A673 (cell line): ENCODE measurements at regions not wholly inside any gene's neighbourhood (a gene's known extent, or its start where the extent isn't known, plus 50 kb on each side); places are given as distances from the start of the nearest gene placed in this dataset.

Experiments used
- CTCF ChIP-seq: fragments of 300-800, 200-600 bp; sonication (generic); conservative IDR thresholded peaks from 2 replicates; pipeline ENCODE4 v1.5.1; 2017; ENCODE audit warnings: low read depth, mild to moderate bottlenecking, antibody characterized with exemption, low read length, moderate library complexity, mixed read lengths
- EZH2 ChIP-seq: fragments of 200-600 bp; sonication (generic); IDR thresholded peaks from 2 replicates; pipeline ENCODE4 v1.6.1; 2017; ENCODE audit warnings: borderline replicate concordance, low read depth, mild to moderate bottlenecking, mixed read lengths, antibody characterized with exemption, low read length; ENCODE audit not compliant: poor library complexity, severe bottlenecking

- TF ChIP-seq CTCF, result no peak
- no peak for TF ChIP-seq EZH2
These were observed 129.5 kb downstream of the ADSS2 start for GRCh38 chr1:244322181-244322580.
